Skeletal muscle cell (primary cell): ENCODE measurements at regions not wholly inside any gene's neighbourhood (a gene's known extent, or its start where the extent isn't known, plus 50 kb on each side); places are given as distances from the start of the nearest gene placed in this dataset.

Experiments
- DNase-seq: peaks from one replicate; pipeline ENCODE4 v3.0.0-alpha.2; 2010; ENCODE audit warnings: low read depth
- H3K4me3 ChIP-seq: 2 replicates; pipeline ENCODE4 v1.5.1; 2011; ENCODE audit warnings: low read depth, mild to moderate bottlenecking, control low read depth, low read length, moderate library complexity

DNA sequence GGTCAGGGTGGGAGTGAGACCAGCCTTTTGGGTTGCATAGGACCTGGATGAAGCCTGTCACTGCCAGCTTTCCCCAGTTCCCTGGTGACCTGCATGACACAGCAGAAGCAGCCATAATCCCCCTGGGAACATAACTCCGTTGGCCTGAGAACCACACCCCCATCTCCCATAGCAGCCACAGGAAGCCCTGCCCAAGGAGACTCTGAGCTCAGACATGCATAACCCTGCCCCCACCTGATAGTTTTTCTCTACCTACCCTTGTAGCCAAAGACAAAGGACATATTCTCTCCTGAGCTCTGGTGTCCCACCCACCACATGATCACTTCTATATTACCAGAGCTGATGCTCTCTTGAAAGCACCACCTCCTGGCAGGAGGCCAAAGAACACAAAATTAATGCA is 413.5 kb upstream of the HTR2A start:
- DNase-seq: no peak
- no peak overlapping the region for H3K4me3 ChIP-seq

DNA sequence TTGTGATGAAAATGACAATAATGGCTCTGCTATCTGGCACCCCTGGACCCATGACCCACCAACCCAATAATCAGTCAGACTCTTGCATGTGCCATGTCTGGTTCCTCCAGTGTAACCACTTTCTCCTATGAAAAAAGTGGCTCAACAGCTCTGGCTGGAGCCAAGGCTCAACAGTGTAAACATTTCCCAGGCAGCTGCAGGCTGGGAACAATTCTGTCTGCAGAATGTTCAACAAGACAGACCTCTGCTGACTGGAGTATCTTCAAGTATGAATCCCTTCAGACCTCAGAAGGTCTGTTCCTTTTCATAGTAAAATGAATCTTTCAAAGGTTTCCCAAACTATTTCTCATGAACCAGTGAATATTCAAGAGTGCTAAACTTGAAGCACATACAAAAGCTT is 410.1 kb upstream of the HTR2A start:
- H3K4me3 ChIP-seq: no peak overlapping the region
- no peak for DNase-seq

DNA sequence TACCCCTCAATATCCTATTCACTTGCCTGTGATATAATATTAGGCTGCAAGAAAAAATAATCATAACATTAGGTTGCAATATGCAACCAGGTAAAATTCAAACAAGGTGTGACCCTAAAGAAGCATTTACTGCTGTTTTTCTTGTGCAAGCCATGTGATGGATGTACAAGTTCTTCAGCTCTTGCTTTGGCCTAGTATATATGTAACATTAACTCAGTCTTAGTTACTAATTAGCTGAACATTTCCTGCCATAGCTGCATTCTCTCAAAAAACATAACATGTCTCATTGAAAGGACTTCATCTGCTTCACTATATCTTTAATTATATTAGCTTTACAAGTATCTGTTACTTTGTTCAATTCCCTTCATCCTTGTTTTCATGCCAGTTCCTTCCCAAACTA is 406.8 kb upstream of the HTR2A start:
- H3K4me3 ChIP-seq: no peak overlapping the region
- no peak for DNase-seq

DNA sequence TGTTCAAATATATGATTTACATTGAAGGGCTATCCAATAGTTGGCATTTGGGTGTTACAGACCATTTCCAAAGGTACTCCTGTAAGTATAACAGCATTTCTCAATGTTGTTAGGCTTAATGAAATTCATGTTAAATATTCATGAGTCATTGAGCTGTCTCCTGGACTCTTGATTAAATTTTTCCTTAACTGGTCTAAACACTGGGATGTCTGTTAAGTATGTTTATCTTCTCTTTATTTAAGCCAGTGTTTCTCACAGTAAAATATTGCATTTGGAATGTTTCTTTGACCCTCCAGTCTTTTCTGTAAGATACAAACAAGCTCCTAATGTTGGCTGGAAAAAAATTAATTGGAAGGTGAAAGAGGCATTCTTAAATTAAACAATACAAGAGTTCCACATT is 402.5 kb upstream of the HTR2A start:
- no peak overlapping the region for H3K4me3 ChIP-seq
- no peak for DNase-seq

DNA sequence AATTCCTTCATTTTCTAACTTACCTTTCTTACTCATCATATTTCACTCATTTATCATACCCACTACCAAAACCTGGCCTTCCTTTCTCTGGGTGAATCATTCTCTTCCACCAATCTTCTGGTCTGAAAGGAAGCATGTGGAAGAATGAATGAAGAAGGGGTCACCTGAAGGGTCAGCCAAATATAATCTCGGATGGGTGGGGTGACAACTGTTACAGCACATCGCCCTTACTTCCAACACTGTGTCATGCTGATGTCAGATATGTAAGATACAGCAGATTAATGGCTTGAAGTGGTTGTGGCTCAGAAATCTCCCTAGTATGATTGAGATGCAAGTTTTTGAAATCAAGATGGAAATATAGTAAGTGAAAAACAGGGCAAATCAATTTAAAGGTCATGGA is 401.7 kb upstream of the HTR2A start:
- no peak for DNase-seq
- no peak overlapping the region for H3K4me3 ChIP-seq

DNA sequence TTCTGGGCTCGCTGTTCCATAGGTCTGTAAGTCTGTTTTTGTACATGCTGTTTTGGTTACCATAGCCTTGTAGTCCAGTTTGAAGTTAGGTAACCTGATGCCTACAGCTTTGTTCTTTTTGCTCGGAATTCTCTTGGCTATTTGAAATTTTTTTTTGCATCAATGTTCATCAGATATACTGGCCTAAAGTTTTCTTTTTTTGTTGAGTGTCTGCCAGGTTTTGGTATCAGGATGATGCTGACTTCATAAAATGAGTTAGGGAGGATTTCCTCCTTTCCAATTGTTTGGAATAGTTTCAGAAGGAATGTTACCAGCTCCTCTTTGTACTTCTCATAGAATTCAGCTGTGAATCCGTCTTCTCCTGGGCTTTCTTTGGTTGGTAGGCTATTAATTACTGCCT is 397.8 kb upstream of the HTR2A start:
- no peak overlapping the region for H3K4me3 ChIP-seq
- DNase-seq: no peak

DNA sequence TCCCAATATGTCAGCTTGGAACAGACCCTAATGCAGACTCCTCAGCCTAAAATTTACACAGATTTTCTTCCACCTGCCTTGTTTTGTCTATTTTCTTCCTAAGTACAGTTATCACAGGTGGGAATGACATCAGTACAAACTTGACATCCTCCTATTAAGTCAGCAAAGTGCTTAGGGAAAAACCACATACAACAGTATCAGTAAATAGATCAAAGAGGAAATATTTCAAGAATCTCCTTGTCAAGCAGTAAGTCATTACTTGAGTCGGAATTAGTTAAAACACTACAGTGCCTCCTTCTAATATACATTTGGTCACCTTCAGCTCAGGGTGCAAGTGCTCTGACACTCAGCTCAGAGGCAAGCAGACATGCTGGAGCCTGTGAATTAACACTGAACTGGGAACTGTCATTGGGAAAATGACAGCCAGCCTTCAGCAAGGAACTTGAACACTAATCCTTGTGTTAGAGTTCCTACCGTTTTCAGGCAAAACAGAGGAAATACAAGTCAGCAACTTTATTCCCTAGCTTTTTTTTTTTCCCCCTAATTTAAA is 394.3 kb upstream of the HTR2A start:
- DNase-seq: no peak

DNA sequence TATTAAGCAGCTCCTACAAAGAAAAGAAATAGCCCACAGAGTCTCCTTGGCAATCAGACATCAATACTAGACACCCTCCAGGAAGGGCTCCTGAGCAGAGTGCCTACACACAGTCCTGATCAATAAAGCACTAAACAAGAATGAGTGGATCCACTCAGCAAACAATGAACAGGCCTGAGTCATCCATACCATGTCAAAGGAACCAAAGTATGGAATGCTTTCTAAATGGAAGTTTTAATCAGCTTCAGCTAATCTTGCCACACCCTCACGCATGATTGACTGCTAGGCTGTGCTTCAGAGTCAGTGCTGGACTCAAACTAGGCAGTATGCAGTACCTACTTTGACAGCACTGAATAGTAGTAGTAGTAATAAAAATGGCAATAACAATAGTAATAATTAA is 392.7 kb upstream of the HTR2A start:
- H3K4me3 ChIP-seq: no peak overlapping the region
- no peak for DNase-seq

More for the DNA sequence above, 394.3 kb upstream of the HTR2A start:
- no peak overlapping the region for H3K4me3 ChIP-seq

DNA sequence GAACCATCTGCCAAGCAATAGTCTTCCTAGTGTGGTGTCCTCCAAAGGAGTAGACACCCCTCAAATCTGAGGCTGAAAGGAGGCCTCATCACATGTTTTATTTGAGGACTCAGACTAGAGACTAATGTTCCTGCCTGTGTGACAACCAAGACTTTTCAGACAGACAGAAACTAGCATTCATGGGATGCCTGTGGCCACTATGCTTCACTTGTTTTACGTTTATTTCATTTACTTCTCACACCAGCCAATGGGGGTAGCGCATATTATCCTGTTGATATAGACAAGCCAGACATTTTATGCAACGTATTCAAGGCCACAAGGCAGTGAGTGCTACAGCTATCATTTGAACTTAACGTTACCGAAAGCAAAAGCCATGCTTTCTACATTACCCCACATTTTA is 391.7 kb upstream of the HTR2A start:
- DNase-seq: no peak
- no peak overlapping the region for H3K4me3 ChIP-seq

DNA sequence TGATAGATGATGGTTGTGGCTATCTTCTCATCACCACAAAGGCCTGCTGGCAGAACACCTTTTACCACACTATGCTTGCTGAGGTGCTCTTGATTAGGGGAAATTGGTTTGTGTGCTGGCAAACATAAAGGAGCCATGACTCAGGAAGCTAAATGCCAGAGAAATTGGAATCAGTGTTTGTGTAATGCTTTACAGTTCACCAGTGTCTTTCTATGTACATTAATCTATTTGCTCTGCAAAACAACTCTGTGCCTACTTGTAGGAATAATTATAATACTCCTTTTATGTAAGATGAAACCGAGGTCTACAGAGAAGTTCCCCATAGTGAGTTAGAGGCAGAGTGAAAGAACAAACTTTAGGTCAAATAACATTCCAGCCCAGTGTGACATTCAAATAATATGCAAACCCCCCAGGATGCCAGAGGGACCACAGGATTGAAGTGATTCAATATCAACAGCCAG is 390.5 kb upstream of the HTR2A start:
- peak; percentile 76 for DNase-seq
- no peak overlapping the region for H3K4me3 ChIP-seq

DNA sequence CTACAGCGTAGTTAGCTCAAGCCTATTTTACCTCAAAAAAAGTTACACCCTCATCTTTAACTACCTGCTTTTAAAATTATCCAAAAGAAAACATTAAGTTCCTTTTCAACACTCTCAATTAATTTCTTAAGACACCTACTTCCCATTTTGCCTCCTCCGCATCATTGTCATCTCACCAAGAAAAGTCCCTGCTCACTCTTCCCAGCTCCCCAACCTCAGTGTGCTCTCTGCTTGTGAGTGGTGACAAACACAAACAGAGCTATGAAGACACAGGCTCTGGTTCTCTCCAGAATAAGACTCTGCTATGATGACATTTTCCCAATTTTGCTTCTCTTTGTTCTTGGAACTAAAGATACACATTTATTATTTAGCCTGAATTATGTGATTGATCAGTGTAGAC is 385.1 kb upstream of the HTR2A start:
- no peak for DNase-seq
- H3K4me3 ChIP-seq: no peak overlapping the region

DNA sequence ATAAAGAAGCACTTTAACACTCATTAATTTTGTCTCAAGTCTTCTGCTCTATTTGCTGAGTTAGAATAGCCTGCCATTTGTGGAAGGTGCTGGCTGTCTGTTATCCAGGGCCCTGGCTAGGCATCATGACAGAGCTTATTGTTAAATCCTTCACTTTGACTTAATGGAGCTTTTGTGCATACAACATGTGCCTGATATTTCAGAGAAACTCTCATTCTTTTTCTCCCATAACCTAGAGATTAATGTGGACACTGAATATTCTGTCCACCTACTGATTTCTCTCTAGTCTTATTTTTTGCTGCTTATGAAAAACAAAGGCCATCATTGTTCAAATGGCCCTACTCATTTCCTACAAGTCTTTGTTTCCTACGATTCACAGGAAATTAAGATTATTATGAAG is 383.1 kb upstream of the HTR2A start:
- no peak overlapping the region for H3K4me3 ChIP-seq
- DNase-seq: no peak

DNA sequence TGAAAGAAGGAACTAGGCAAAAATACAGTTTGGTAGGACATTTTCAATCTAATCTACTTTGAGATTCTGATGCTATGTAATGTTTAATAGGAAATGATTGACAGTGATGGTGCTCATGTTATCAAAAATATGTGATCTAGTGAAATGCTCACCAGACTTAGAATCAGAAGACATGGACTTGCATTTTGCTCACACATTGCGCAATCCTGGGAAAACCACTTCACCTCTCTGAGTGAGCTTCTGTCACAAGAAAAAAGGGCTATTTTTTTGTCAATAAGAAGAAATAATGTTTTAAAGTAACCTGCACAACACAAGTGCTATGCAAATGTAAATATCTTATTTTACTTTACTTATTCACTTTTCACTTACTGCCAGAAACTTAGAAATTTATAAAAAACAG is 380.9 kb upstream of the HTR2A start:
- no peak for DNase-seq
- H3K4me3 ChIP-seq: no peak overlapping the region

DNA sequence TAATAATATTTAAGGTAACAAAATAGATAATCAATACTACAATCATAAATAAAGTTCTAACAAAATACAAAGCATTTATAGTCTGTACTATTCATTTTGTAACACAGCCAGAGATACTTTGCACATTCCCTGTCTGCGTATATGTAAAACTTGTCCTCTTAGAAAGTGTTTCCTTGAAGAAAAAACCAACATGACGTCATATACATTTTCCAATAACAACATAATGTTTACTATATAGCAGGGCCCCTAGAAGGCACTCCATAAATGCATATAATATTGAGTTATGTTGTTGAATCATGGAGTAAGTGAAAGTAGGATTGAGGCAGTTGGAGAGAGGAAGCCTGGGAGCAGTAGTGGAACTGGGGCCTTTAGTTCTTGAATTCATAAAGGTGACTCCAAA is 371.4 kb upstream of the HTR2A start:
- H3K4me3 ChIP-seq: no peak overlapping the region
- no peak for DNase-seq

DNA sequence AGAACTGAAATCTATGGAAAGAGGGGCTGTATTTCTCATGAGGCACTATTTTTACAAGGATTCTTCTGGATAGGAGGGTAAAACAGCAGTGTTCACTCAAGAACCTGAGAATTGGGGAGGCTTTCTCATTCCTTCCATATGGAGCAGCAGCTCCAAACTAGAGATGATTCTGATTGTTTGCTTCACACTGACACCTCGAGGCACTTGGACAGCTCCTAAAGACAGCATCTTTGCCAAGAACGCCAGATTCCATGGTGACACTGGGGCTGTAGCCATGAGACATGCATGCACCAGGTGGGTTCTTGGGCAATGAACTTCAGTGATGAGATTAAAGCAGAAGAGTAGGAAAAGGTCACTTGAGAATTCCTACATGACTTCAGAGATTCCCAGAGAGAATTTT is 361.5 kb upstream of the HTR2A start:
- no peak overlapping the region for H3K4me3 ChIP-seq
- DNase-seq: no peak

DNA sequence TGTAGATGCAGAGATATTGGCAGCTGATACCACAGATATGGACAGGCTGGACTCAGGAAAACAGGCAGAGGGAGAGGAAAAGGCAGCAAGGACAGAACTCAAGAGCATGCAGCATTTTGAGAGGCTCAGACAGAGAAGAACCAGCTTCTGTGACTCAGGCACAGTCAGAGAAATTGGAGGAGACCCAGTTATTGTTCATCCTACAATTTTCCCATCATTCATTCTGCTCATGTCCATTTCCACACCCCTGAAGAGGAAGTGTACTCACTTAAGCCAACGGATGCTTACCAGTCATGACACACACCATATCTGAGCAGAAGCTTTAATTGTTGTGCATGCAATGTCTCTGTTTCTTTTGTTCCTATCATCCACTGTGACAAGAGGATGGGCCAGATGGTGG is 359.8 kb upstream of the HTR2A start:
- DNase-seq: peak; percentile 79
- no peak overlapping the region for H3K4me3 ChIP-seq

DNA sequence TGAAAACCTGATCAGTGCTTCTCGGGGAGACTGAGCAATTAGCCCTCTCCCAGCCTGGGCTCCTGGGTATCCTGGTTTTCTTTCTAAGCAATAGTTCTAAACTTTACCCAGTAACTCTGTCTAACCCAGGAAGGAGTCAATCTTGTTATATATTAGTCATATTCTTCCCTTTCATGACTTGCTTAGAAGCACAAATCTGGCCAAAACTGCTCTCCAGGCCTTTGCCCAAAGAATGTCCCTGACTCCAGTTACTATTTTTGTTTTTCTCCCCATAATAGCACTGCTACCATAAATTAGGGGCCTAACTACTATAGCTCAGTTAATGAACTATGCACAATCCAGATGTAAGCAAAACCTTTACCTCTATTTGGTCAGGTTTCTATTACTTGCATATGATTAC is 355.8 kb upstream of the HTR2A start:
- no peak for DNase-seq
- no peak overlapping the region for H3K4me3 ChIP-seq

DNA sequence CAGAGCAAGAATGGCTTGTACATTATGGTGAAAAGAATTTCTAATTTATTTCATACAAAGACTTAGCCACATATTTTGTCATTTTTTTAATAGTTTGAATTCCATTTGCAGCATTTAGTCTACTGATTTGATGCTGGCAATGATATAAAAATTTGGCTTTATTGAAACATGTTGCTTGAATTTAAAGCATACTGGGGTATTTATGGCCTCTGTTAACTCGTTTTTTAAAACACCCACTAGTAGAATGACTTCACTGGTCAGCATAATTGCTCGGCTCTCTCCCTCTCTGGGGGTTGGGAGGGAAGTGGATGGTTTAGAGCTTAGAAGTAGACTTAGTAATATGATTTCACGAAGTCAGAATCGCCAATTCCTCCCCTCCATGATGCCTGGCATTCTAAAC is 354.9 kb upstream of the HTR2A start:
- no peak for DNase-seq
- H3K4me3 ChIP-seq: no peak overlapping the region

DNA sequence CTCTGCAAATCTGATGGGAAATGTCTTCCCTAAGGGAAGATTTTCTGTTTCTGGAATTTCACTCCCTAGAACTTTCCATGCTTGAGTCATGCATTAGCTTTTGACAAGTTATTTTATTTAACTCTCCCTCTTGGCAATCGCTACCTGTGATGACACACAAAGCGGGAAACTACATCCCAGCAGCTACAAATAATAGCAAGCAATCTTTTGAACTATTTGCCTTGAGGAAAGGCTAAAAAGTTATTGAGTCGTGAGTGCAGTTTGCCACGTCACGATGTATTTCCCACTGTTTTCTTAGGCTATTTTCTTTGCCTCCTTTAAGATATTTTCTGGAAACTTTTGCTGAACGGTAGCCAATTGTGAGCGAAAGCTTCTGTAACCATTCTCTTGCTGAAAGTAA is 353.3 kb upstream of the HTR2A start:
- DNase-seq: peak; percentile 89
- no peak overlapping the region for H3K4me3 ChIP-seq

DNA sequence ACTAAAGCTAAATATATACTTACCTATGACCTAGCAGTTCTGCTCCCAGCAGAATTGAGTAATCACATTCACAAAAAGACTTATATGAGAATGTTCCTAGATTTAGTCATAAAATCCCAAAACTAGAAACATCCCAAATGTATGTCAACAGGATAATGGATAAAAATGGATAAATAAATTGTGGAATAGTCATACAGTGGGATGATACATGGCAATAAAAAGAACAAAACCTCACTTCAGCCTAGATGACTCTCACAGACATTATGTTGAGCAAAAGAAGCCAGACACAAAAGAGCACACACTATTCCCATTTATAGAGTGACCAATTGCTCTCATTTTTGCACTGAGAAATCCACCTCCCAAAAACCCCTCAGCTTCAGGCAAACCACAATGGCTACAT is 352.4 kb upstream of the HTR2A start:
- no peak overlapping the region for H3K4me3 ChIP-seq
- peak; percentile 54 for DNase-seq

DNA sequence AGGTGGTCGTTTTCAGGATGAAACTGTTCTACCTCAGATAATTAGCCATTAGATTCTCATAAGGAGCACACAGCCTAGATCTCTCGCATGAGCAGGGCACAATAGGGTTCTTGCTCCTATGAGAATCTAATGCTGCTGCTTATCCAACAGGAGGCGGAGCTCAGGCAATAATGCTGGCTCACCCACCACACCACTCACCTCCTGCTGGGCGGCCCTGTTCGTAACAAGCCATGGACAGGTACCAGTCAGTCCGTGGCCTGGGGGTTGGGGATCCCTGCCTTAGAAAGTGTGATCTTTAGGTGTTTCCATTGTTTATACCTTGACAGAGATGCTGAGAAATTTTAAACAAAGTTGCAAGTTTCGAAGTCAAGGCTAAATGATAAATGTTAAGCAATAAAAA is 344.6 kb upstream of the HTR2A start:
- no peak for DNase-seq
- H3K4me3 ChIP-seq: no peak overlapping the region

DNA sequence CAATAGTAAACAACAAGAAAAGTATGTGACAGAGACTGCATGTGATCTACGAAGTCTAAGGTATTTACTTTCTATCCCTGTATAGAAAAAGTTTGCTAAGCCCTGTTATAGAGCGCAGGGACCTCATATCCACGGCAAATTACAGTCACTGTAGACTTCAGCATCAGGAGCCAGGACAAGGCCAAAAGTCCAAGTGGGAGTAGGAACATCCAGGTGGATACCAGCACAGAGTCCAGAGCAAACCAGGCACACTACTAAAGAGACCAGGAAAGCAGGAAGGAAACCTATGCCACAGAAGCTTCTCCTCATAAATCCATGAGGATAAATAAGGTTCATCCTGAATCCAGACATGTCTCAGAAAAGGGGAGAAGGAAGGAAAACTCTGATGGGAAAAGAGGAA is 342.2 kb upstream of the HTR2A start:
- DNase-seq: no peak
- H3K4me3 ChIP-seq: no peak overlapping the region
